Inferior parietal cortex (tissue), 1 donor: ENCODE measurements at regions not wholly inside any gene's neighbourhood (a gene's known extent, or its start where the extent isn't known, plus 50 kb on each side); places are given as distances from the start of the nearest gene placed in this dataset.
"Not testable (repeated sequence)": the region's sequence is repeated elsewhere in the genome, so short reads cannot be mapped to it uniquely, and the experiment has no call there.

Source experiments
- DNase-seq: peaks from one replicate; pipeline ENCODE4 v3.0.0-alpha.2; 2016; ENCODE audit errors: extremely low spot score

DNA sequence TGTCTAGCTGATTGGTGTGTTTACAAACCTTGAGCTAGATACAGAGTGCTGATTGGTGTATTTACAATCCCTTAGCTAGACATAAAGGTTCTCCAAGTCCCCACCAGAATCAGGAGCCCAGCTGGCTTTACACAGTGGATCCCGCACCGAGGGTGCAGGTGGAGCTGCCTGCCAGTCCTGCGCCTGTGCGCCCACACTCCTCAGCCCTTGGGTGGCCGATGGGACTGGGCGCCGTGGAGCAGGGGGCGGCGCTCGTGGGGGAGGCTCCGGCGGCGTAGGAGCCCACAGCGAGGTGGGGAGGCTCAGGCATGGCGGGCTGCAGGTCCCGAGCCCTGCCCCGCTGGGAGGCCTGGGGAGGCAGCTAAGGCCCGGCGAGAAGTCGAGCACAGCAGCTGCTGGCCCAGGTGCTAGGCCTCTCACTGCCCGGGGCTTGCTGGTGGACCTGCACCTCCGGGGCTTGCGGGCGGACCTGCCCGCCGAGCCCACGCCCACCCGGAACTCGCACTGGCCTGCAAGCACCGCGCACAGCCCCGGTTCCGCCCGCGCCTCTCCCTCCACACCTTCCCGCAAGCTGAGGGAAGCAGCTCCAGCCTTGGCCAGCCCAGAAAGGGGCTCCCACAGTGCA is 51.0 kb upstream of the CDYL start:
- DNase-seq: not testable (repeated sequence)

- DNase-seq: not testable (repeated sequence)
Measured at GRCh38 chr6:4724727-4725126, 51.5 kb upstream of the CDYL start.

GRCh38 chr6:4723383-4723782 is 52.8 kb upstream of the CDYL start:
- DNase-seq: no peak

GRCh38 chr6:4721368-4721767 is 54.8 kb upstream of the CDYL start:
- DNase-seq: not testable (repeated sequence)

DNA sequence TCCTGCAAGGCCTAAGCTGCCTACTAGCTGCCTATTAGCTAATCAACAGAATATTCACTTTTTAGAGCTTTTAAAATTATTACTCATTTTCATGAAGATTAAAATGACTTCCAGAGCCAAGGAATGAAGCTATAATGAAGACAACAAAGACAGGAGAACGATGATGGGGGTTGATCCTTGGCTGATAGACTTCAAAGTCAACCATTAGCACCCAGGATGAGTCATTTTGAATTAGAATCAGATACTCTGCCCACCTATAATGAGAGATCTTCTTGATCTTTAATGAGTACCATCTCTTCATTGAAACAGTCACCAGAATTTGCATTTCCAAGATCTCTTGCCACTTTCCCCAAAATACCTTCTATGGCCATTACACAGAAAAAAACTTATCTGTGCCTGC is 56.7 kb upstream of the CDYL start:
- DNase-seq: no peak

- DNase-seq: no peak
Measured at GRCh38 chr6:4717856-4718255, 58.3 kb upstream of the CDYL start.

- DNase-seq: no peak
Measured at GRCh38 chr6:4717124-4717523, 59.1 kb upstream of the CDYL start.

GRCh38 chr6:4714961-4715501 is 61.2 kb upstream of the CDYL start:
- no peak for DNase-seq

- no peak for DNase-seq
Measured at GRCh38 chr6:4712291-4712690, 63.9 kb upstream of the CDYL start.

DNA sequence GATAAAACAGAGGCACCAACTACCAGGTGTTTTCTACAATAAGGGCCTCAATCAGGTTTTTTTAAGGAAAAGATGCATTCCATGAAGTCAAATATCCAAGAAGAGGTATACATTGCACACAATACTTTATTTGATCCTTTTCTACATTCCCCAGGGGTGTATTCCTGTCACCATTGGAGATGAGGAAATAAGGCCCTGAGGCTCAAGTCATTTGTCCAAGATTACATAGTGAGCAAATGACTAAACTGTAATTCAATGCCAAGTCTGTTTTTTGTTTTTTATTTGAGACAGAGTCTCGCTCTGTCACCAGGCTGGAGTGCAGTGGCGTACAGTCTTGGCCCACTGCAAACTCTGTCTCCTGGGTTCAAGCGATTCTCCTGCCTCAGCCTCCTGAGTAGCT is 69.2 kb upstream of the CDYL start:
- DNase-seq: no peak

- no peak for DNase-seq
Measured at GRCh38 chr6:4705809-4706208, 70.4 kb upstream of the CDYL start.

DNA sequence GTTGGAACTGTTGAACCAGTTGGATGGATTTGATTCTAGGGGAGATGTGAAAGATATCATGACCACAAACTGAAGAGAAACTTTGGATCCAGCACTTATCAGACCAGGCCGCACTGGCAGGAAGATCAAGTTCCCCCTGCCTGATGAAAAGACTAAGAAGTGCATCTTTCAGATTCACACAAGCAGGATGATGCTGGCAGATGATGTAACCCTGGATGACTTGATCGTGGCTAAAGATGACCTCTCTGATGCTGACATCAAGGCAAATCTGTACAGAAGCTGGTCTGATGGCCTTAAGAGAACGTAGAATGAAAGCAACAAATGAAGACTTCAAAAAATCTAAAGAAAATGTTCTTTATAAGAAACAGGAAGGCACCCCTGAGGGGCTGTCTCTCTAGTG is 72.8 kb upstream of the CDYL start:
- no peak for DNase-seq

- DNase-seq: no peak
Measured at GRCh38 chr6:4698901-4699659, 77.1 kb upstream of the CDYL start.

GRCh38 chr6:4693173-4693970 is 82.8 kb upstream of the CDYL start:
- DNase-seq: peak; percentile 16

DNA sequence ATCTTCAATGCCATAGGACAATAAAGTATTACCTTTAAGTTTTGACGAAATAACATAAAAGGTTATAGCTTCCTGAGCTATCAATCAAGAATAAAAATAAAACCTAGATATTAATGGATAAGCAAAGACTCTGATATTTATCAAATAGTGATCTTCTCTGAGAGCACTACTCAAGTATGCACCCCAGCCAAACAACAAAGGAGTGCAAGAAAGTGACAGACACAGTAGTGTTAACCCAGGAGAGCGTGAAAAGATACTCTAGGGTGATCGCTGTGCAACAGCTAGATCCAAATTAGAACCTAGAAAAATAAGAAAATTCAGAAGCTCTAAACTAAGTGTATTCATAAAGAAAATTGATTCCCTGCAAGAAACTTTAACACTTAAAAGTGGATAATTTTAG is 83.5 kb upstream of the CDYL start:
- DNase-seq: no peak

DNA sequence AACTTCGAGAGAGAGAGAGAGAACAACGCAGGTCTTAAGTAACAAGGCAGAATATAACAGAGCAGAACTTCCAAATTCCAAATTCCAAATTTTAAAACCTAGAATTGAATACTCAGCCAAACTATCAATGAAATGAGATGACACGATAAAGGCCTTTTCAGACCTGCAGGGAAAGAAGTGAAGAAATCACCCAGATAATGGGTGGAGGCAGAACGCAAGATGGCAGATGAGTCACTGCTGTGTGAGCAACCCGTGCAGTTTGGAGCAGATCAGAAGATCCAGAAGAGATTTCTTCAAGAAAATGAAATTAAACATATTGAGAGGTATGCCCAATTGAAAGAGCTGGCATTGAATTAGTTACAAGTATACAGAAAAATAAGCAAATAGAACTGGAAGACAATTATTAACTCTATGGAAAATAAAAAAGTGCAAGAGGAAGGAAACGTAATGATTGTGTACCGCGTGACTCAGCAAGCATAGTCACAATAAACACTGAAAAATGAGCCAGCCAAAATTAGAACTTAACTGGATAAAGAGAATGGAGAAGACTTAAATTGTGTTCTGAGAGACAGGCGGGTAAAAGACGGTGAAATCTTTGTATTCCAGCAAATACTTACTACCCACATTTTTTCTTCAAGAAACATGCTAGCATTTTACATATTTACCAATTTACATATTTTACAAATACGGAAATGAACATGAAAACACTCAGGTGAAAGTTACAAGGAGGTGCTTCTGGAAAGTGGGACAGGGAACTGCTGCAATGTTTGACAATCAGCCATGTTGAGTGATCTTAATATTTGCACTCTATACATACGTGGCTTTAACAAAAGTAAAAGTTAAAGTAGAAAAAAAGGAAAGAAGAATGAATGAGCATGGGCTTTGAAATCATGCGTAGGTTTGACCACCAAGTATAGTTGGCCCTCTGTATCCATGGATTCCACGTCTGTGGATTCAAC is 87.9 kb upstream of the CDYL start:
- DNase-seq: peak; percentile 32

DNA sequence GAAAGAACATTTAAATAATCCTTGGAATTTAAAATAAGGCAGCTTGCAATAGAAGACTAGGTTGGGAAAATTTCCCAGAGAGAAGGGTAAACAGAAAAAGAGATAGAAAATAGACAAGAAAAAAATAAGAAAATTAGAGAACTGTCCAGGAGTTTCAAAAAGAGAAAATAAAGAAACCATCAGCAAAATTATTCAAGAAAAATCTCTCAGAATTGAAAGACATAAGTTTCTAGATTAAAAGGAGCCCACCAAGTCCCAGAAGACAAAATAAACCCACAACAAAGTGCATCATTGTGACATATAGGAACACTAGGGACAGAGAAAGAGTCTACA is 88.6 kb upstream of the CDYL start:
- no peak for DNase-seq

DNA sequence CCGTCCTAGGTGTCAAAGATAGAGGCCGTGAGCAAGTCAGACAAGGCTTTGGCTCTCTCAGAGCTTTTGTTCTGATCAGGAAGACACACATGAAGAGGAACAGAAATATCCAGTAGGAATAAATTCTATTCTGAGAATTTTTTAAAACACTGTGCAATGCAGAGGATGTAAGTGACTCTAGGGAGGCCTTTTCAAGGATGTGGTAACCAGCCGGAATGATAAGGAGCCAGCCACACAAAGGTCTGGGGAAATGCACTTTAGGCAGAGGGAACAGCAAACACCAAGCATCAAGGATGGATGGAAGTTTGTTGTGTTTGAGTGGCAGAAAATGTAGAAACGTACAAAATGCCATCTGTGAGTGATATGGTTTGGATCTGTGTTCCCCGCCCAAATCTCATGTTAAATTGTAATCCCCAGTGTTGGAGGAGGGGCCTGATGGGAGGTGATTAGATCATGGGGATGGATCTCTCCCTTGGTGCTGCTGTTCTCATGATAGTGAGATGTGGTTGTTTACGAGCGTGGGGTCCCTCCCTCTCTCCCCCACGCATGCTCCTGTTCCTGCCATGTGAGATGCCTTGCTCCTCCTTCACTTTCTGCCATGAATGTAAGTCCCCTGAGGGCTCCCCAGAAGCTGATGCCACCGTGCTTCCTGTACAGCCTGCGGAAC is 93.6 kb upstream of the CDYL start:
- DNase-seq: no peak

DNA sequence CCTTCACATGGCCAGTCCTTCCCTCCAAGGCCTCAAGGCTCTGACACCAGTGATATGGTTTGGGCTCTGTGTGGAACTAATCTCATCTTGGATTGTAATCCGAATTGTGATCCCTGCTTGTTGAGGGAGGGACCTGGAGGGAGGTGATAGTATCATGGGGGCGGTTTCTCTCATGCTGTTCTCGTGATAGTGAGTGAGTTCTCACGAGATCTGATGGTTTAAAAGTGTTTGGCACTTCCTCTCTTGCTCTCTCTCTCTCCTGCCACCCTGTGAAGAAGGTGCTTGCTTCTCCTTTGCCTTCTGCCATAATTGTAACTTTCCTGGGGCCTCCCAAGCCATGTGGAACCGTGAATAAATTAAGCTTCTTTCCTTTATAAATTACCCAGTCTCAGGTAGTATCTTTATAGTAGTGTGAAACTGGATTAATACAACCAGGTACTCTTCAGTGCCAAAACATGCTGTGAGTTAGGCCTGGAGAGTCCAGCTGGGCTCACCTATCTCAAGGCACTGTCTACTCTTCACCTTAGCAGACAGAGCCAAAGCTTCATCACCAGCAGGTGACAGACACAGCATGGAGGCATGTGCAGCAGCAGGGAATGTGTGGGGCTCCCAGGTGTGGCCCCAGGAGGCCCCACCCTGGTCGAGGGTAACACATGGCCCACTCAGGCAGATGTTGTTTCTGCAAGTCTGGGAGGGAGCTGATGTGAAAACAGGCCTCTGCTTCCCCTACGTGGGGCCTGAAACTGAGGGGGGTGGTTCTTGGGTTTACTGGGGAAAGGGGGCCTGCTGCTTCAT is 97.5 kb upstream of the CDYL start:
- no peak for DNase-seq

DNA sequence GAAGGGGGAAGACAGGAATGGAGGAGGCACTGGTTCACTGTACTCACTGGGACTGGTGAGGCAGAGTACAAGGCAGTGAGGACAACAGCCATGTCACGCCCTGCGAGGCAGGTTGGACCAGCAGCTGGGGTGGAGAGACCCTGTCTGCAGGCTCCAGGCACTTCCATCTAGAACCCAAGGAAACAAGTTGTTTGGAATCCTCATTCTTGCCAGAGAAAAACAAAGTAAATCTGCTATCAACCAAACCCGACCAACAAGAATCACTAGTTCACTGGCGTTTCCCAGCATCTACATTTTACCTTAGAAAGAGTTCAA is 98.5 kb upstream of the CDYL start:
- DNase-seq: no peak
